WTC11 (cell line): ENCODE measurements at regions not wholly inside any gene's neighbourhood (a gene's known extent, or its start where the extent isn't known, plus 50 kb on each side); places are given as distances from the start of the nearest gene placed in this dataset.

Source experiments
- ATAC-seq: fragments of 200-7000 bp; cut with Tn5 transposase; 2 replicates; pipeline ENCODE4 v1.10.0; 2021; ENCODE audit warnings: mild to moderate bottlenecking, moderate library complexity
- CTCF ChIA-PET: fragments of 300-600 bp; sonication (Branson Sonifier 250); formaldehyde crosslinking; loops from one replicate; lab custom pipeline; 2021; ENCODE audit warnings: antibody characterized with exemption; lab: Charles Lee
- POLR2A ChIA-PET: fragments of 350-600 bp; sonication (Branson Sonifier 250); formaldehyde crosslinking; loops from one replicate; lab custom pipeline; 2021; ENCODE audit warnings: antibody characterized with exemption; lab: Charles Lee
- DNase-seq: peaks from one replicate; pipeline ENCODE4 v3.0.0; 2021; ENCODE audit warnings: low spot score
- H3K27ac Mint-ChIP-seq: 2 replicates; pipeline ENCODE4 v1.8.0; 2021; ENCODE audit warnings: mixed read lengths
- H3K27me3 Mint-ChIP-seq: 2 replicates; pipeline ENCODE4 v1.8.0; 2021; ENCODE audit warnings: low read depth, mild to moderate bottlenecking, moderate library complexity, mixed read lengths
- H3K36me3 Mint-ChIP-seq: 2 replicates; pipeline ENCODE4 v1.8.0; 2021; ENCODE audit warnings: mixed read lengths
- H3K4me1 Mint-ChIP-seq: 2 replicates; pipeline ENCODE4 v1.8.0; 2022; ENCODE audit warnings: mixed read lengths
- H3K4me3 Mint-ChIP-seq: 2 replicates; pipeline ENCODE4 v1.8.0; 2021; ENCODE audit warnings: mild to moderate bottlenecking, moderate library complexity, mixed read lengths
- H3K9me3 Mint-ChIP-seq: 2 replicates; pipeline ENCODE4 v1.8.0; 2021; ENCODE audit warnings: mixed read lengths
- JAZF1 ChIP-seq: fragments of 250-450 bp; sonication (Bioruptor Pico); IDR thresholded peaks from 2 replicates; pipeline ENCODE4 v1.9.0; 2021; ENCODE audit warnings: moderate library complexity, mild to moderate bottlenecking, inconsistent platforms
- JUN ChIP-seq: sonication (generic); formaldehyde crosslinking; IDR thresholded peaks from 2 replicates; pipeline ENCODE4 v1.8.0; 2023; ENCODE audit warnings: mild to moderate bottlenecking, missing genetic modification reagents
- NFATC4 ChIP-seq: fragments of 250-450 bp; sonication (Bioruptor Pico); IDR thresholded peaks from 2 replicates; pipeline ENCODE4 v1.9.0; 2021; ENCODE audit warnings: mild to moderate bottlenecking
- NFE2L1 ChIP-seq: sonication (generic); formaldehyde crosslinking; IDR thresholded peaks from 2 replicates; pipeline ENCODE4 v1.8.1; 2023; ENCODE audit warnings: missing genetic modification reagents
- NFYB ChIP-seq: sonication (generic); formaldehyde crosslinking; conservative IDR thresholded peaks from 2 replicates; pipeline ENCODE4 v1.8.0; 2022; ENCODE audit warnings: low read depth, missing genetic modification reagents
- RORB ChIP-seq: fragments of 250-450 bp; sonication (Bioruptor Pico); IDR thresholded peaks from 2 replicates; pipeline ENCODE4 v1.9.0; 2021; ENCODE audit warnings: mild to moderate bottlenecking
- ZBTB21 ChIP-seq: sonication (generic); formaldehyde crosslinking; IDR thresholded peaks from 2 replicates; pipeline ENCODE4 v1.8.1; 2023; ENCODE audit warnings: mild to moderate bottlenecking, missing genetic modification reagents, borderline replicate concordance
- TF ChIP-seq, protein P1 (sequence below): fragments of 250-450 bp; sonication (Bioruptor Pico); IDR thresholded peaks from 2 replicates; pipeline ENCODE4 v1.9.0; 2021; ENCODE audit warnings: mild to moderate bottlenecking, borderline replicate concordance
- TF ChIP-seq, protein P2 (sequence below): sonication (generic); formaldehyde crosslinking; IDR thresholded peaks from 2 replicates; pipeline ENCODE4 v1.8.1; 2022; ENCODE audit warnings: low read depth, missing genetic modification reagents, borderline replicate concordance
- TF ChIP-seq, protein P3 (sequence below): sonication (generic); formaldehyde crosslinking; IDR thresholded peaks from 2 replicates; pipeline ENCODE4 v1.8.1; 2023; ENCODE audit warnings: mild to moderate bottlenecking, moderate library complexity, missing genetic modification reagents
- TF ChIP-seq, protein P4 (sequence below): sonication (generic); formaldehyde crosslinking; conservative IDR thresholded peaks from 2 replicates; pipeline ENCODE4 v1.8.1; 2023; ENCODE audit warnings: mild to moderate bottlenecking, low read depth, missing genetic modification reagents, moderate library complexity
- TF ChIP-seq, protein P5 (sequence below): sonication (generic); formaldehyde crosslinking; IDR thresholded peaks from 2 replicates; pipeline ENCODE4 v1.8.0; 2023; ENCODE audit warnings: missing genetic modification reagents, mild to moderate bottlenecking, borderline replicate concordance
- TF ChIP-seq, protein P6 (sequence below): sonication (generic); formaldehyde crosslinking; IDR thresholded peaks from 2 replicates; pipeline ENCODE4 v1.8.1; 2022; ENCODE audit warnings: mild to moderate bottlenecking, missing genetic modification reagents, moderate library complexity, borderline replicate concordance
- TF ChIP-seq, protein P7 (sequence below): fragments of 250-450 bp; sonication (Bioruptor Pico); IDR thresholded peaks from 2 replicates; pipeline ENCODE4 v1.9.0; 2021; ENCODE audit warnings: mild to moderate bottlenecking

DNA sequence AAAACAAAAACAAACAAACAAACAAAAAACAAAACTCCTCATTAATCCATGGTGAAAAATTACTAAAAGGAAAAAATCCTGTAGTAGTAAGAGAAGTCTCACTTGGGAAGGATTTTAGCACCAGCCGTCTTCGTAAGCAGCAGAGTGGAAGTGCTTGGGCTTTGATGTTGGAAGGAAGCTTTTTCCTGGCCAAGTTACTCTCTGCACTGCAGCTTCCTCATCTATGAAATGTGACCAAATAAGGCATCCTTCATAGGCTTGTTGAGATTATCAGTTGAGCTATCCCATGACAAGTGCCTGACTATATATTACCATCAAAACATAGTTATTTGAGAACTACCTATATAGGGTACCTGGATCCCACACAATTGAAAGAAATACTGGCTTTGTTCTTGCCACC is 436.4 kb upstream of the ONECUT1 start (continued):
- TF ChIP-seq, protein P1, sequence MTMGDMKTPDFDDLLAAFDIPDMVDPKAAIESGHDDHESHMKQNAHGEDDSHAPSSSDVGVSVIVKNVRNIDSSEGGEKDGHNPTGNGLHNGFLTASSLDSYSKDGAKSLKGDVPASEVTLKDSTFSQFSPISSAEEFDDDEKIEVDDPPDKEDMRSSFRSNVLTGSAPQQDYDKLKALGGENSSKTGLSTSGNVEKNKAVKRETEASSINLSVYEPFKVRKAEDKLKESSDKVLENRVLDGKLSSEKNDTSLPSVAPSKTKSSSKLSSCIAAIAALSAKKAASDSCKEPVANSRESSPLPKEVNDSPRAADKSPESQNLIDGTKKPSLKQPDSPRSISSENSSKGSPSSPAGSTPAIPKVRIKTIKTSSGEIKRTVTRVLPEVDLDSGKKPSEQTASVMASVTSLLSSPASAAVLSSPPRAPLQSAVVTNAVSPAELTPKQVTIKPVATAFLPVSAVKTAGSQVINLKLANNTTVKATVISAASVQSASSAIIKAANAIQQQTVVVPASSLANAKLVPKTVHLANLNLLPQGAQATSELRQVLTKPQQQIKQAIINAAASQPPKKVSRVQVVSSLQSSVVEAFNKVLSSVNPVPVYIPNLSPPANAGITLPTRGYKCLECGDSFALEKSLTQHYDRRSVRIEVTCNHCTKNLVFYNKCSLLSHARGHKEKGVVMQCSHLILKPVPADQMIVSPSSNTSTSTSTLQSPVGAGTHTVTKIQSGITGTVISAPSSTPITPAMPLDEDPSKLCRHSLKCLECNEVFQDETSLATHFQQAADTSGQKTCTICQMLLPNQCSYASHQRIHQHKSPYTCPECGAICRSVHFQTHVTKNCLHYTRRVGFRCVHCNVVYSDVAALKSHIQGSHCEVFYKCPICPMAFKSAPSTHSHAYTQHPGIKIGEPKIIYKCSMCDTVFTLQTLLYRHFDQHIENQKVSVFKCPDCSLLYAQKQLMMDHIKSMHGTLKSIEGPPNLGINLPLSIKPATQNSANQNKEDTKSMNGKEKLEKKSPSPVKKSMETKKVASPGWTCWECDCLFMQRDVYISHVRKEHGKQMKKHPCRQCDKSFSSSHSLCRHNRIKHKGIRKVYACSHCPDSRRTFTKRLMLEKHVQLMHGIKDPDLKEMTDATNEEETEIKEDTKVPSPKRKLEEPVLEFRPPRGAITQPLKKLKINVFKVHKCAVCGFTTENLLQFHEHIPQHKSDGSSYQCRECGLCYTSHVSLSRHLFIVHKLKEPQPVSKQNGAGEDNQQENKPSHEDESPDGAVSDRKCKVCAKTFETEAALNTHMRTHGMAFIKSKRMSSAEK (CRISPR knock-in tag), result no peak
- no peak for TF ChIP-seq JUN (CRISPR knock-in tag)

DNA sequence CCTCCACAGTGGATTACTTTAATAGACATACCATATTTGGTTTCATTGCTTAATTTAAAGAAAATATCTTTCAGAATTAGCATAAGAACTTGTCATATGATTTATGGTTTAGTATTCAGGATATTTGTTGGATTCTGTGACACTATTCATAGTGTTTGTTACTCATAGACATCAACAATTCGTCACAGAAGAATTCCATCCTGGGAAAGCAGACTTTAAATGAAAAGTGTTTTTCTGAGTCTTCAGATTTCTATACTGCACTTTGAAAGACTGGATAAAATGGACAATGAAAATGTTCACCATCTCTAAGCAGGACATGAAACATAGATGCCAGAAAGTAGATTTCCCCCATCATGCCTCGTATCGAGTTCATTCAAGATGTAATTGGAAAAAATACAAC is 435.6 kb upstream of the ONECUT1 start:
- DNase-seq, result no peak
- ChIA-PET POLR2A (no interaction called here), CTCF (no interaction called here)
- peaks cover 7% of the 10 kb centered on the region; the same call in 1 of the 2 replicates for H3K9me3 Mint-ChIP-seq
- H3K4me1 Mint-ChIP-seq, result 0 out of 2 replicates have a peak, but pooled peaks cover 3% of the 10 kb centered on the region
- no peak overlapping the region for H3K27ac Mint-ChIP-seq
- H3K27me3 Mint-ChIP-seq, result no peaks in the 10 kb centered on the region
- H3K4me3 Mint-ChIP-seq, result no peak overlapping the region
- no peak for ATAC-seq
- no peaks in the 10 kb centered on the region for H3K36me3 Mint-ChIP-seq
- TF ChIP-seq NFE2L1, result no peak
- no peak for TF ChIP-seq NFYB
- no peak for TF ChIP-seq ZBTB21
- TF ChIP-seq, protein P2, sequence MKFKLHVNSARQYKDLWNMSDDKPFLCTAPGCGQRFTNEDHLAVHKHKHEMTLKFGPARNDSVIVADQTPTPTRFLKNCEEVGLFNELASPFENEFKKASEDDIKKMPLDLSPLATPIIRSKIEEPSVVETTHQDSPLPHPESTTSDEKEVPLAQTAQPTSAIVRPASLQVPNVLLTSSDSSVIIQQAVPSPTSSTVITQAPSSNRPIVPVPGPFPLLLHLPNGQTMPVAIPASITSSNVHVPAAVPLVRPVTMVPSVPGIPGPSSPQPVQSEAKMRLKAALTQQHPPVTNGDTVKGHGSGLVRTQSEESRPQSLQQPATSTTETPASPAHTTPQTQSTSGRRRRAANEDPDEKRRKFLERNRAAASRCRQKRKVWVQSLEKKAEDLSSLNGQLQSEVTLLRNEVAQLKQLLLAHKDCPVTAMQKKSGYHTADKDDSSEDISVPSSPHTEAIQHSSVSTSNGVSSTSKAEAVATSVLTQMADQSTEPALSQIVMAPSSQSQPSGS, result no peak
- TF ChIP-seq, protein P3, sequence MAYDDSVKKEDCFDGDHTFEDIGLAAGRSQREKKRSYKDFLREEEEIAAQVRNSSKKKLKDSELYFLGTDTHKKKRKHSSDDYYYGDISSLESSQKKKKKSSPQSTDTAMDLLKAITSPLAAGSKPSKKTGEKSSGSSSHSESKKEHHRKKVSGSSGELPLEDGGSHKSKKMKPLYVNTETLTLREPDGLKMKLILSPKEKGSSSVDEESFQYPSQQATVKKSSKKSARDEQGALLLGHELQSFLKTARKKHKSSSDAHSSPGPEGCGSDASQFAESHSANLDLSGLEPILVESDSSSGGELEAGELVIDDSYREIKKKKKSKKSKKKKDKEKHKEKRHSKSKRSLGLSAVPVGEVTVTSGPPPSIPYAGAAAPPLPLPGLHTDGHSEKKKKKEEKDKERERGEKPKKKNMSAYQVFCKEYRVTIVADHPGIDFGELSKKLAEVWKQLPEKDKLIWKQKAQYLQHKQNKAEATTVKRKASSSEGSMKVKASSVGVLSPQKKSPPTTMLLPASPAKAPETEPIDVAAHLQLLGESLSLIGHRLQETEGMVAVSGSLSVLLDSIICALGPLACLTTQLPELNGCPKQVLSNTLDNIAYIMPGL (CRISPR knock-in tag), result no peak
- TF ChIP-seq NFATC4 (CRISPR knock-in tag), result no peak
- TF ChIP-seq RORB (CRISPR knock-in tag), result no peak
- TF ChIP-seq JAZF1 (CRISPR knock-in tag), result no peak
- TF ChIP-seq, protein P4, sequence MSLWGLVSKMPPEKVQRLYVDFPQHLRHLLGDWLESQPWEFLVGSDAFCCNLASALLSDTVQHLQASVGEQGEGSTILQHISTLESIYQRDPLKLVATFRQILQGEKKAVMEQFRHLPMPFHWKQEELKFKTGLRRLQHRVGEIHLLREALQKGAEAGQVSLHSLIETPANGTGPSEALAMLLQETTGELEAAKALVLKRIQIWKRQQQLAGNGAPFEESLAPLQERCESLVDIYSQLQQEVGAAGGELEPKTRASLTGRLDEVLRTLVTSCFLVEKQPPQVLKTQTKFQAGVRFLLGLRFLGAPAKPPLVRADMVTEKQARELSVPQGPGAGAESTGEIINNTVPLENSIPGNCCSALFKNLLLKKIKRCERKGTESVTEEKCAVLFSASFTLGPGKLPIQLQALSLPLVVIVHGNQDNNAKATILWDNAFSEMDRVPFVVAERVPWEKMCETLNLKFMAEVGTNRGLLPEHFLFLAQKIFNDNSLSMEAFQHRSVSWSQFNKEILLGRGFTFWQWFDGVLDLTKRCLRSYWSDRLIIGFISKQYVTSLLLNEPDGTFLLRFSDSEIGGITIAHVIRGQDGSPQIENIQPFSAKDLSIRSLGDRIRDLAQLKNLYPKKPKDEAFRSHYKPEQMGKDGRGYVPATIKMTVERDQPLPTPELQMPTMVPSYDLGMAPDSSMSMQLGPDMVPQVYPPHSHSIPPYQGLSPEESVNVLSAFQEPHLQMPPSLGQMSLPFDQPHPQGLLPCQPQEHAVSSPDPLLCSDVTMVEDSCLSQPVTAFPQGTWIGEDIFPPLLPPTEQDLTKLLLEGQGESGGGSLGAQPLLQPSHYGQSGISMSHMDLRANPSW (CRISPR knock-in tag), result no peak
- TF ChIP-seq, protein P1 (CRISPR knock-in tag), result no peak
- TF ChIP-seq, protein P5, sequence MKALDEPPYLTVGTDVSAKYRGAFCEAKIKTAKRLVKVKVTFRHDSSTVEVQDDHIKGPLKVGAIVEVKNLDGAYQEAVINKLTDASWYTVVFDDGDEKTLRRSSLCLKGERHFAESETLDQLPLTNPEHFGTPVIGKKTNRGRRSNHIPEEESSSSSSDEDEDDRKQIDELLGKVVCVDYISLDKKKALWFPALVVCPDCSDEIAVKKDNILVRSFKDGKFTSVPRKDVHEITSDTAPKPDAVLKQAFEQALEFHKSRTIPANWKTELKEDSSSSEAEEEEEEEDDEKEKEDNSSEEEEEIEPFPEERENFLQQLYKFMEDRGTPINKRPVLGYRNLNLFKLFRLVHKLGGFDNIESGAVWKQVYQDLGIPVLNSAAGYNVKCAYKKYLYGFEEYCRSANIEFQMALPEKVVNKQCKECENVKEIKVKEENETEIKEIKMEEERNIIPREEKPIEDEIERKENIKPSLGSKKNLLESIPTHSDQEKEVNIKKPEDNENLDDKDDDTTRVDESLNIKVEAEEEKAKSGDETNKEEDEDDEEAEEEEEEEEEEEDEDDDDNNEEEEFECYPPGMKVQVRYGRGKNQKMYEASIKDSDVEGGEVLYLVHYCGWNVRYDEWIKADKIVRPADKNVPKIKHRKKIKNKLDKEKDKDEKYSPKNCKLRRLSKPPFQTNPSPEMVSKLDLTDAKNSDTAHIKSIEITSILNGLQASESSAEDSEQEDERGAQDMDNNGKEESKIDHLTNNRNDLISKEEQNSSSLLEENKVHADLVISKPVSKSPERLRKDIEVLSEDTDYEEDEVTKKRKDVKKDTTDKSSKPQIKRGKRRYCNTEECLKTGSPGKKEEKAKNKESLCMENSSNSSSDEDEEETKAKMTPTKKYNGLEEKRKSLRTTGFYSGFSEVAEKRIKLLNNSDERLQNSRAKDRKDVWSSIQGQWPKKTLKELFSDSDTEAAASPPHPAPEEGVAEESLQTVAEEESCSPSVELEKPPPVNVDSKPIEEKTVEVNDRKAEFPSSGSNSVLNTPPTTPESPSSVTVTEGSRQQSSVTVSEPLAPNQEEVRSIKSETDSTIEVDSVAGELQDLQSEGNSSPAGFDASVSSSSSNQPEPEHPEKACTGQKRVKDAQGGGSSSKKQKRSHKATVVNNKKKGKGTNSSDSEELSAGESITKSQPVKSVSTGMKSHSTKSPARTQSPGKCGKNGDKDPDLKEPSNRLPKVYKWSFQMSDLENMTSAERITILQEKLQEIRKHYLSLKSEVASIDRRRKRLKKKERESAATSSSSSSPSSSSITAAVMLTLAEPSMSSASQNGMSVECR (CRISPR knock-in tag), result no peak
- TF ChIP-seq, protein P6, sequence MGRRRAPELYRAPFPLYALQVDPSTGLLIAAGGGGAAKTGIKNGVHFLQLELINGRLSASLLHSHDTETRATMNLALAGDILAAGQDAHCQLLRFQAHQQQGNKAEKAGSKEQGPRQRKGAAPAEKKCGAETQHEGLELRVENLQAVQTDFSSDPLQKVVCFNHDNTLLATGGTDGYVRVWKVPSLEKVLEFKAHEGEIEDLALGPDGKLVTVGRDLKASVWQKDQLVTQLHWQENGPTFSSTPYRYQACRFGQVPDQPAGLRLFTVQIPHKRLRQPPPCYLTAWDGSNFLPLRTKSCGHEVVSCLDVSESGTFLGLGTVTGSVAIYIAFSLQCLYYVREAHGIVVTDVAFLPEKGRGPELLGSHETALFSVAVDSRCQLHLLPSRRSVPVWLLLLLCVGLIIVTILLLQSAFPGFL (CRISPR knock-in tag), result no peak
- TF ChIP-seq, protein P7, sequence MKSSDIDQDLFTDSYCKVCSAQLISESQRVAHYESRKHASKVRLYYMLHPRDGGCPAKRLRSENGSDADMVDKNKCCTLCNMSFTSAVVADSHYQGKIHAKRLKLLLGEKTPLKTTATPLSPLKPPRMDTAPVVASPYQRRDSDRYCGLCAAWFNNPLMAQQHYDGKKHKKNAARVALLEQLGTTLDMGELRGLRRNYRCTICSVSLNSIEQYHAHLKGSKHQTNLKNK (CRISPR knock-in tag), result no peak
